HUDEP-2 (cell line): ENCODE measurements at regions not wholly inside any gene's neighbourhood (a gene's known extent, or its start where the extent isn't known, plus 50 kb on each side); places are given as distances from the start of the nearest gene placed in this dataset.
"Not testable (repeated sequence)": the region's sequence is repeated elsewhere in the genome, so short reads cannot be mapped to it uniquely, and the experiment has no call there.

Experiments used
- DNase-seq, 76 experiments: peaks; one replicate each; lab custom pipeline; 2025; ENCODE audit not compliant: unreplicated experiment in 76 of 76; lab: John Stamatoyannopoulos, UW

GRCh38 chr10:91745090-91745831 is 53.0 kb upstream of the TNKS2 start:
- DNase-seq = no peak

GRCh38 chr10:91743465-91743864 is 54.8 kb upstream of the TNKS2 start:
- DNase-seq = no peak

GRCh38 chr10:91742229-91742628 is 56.0 kb upstream of the TNKS2 start:
- DNase-seq = no peak

GRCh38 chr10:91741356-91741755 is 56.9 kb upstream of the TNKS2 start:
- no peak for DNase-seq

- DNase-seq = no peak
These were observed 57.8 kb upstream of the TNKS2 start for GRCh38 chr10:91740353-91740924.

- not testable (repeated sequence) for DNase-seq
These were observed 66.0 kb upstream of the TNKS2 start for GRCh38 chr10:91732265-91732664.

GRCh38 chr10:91729339-91729738 is 68.9 kb upstream of the TNKS2 start:
- not testable (repeated sequence) for DNase-seq

GRCh38 chr10:91726355-91726754 is 71.9 kb upstream of the TNKS2 start:
- no peak for DNase-seq

GRCh38 chr10:91724933-91725332 is 73.3 kb upstream of the TNKS2 start:
- no peak for DNase-seq

GRCh38 chr10:91713461-91714072 is 80.7 kb upstream of the PPP1R3C start:
- DNase-seq = no peak

- DNase-seq = no peak
These were observed 79.2 kb upstream of the PPP1R3C start for GRCh38 chr10:91711885-91712680.

- DNase-seq = no peak
These were observed 76.5 kb upstream of the PPP1R3C start for GRCh38 chr10:91709394-91709798.

GRCh38 chr10:91708174-91708861 is 75.4 kb upstream of the PPP1R3C start:
- DNase-seq = no peak

GRCh38 chr10:91707236-91707635 is 74.4 kb upstream of the PPP1R3C start:
- no peak for DNase-seq

- DNase-seq = no peak
These were observed 73.2 kb upstream of the PPP1R3C start for GRCh38 chr10:91705948-91706670.

- no peak for DNase-seq
These were observed 69.7 kb upstream of the PPP1R3C start for GRCh38 chr10:91702620-91703019.

- no peak for DNase-seq
These were observed 68.0 kb upstream of the PPP1R3C start for GRCh38 chr10:91700788-91701444.

GRCh38 chr10:91700273-91700672 is 67.4 kb upstream of the PPP1R3C start:
- DNase-seq = no peak

- no peak for DNase-seq
These were observed 65.4 kb upstream of the PPP1R3C start for GRCh38 chr10:91698258-91698657.
